HuH-7.5 (cell line): ENCODE measurements at regions not wholly inside any gene's neighbourhood (a gene's known extent, or its start where the extent isn't known, plus 50 kb on each side); places are given as distances from the start of the nearest gene placed in this dataset.
"Not testable (repeated sequence)": the region's sequence is repeated elsewhere in the genome, so short reads cannot be mapped to it uniquely, and the experiment has no call there.

ENCODE experiments used
- DNase-seq: peaks from one replicate; pipeline ENCODE4 v3.0.0; 2011; ENCODE audit warnings: low spot score

DNA sequence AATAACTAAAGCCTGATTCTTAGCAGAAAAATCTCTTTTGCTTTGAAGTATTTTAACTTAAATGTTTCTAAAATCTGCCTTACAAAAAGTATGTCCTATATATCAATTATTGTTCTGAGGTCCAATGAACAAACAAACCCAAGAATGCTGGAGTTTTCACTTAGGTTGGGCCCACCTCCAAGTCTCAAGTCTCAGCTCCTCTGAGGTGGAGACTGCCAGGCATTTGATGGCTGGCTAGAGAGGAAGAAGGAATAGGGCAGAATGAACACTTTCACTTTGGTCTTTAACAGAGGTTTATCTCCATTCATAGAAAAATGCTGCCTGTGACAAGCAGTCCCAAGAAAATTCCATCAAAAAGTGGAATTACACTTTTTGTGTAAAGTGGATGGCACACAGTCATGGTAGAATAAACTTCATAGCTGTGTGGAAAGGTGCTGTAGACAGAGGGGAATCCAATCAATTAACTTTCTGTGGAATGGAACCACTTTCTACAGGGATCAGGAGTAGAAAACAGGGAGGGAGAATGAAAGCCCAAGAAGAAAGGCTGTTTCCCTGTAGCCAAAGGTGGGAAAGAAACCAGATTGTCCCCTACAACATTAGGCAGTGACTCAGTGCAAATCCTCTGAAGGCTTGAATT lies 349.4 kb upstream of the RUNX1 start:
- DNase-seq, result no peak

DNA sequence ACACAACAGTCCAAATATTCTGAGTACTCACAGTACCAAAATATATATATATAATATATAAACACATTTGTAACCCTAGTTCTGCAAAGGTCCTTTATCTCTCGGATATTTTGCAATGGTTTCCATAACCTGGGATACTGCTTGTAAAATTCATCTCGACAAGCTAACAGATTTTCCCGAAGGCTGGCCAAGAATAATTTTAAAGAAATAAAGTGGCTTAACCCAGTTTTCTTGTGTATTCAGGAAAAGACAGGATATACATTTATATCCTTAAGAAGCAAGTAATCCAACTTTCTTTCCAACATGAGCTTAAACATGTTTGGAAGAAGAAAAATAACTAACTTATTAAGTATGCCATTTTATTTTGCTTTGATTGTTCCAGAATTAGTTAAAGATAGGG lies 348.7 kb upstream of the RUNX1 start:
- DNase-seq, result no peak

DNA sequence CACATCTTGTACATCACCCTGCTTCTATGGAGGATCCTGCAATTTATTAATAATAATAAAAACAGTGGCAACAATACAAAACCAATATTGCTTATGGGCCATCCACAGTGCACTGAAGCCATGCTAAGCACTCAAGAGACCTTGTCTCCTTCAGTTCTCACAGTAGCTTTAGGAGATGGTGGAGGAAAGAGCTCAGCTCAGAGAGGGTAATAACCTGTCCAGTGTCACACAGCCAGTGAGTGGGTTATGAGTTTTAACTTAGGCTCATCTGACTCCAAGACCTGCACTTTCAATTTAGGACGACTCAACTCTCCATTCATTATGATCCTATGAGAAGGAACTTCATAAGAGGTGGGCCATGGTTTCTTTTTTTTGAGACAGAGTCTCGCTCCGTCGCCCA lies 347.6 kb upstream of the RUNX1 start:
- no peak for DNase-seq

DNA sequence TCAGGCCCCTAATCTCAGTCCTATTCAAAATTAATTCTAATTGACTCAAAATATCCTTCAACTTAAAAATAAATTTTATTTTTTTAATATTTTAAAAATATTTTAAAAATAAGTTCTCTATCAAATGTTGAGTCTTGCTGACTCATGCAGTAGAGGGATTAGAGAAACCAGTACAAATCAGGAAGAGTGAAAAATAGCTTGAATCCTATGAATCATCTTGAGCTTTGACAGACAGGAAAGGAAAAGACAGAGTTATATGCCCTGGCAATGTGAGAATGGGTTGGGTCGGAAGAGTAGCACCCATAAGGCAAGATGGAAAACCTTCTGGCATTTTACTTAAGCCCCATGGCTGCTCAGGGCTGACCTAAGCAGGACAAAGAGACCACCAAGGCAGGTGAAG lies 346.6 kb upstream of the RUNX1 start:
- no peak for DNase-seq

DNA sequence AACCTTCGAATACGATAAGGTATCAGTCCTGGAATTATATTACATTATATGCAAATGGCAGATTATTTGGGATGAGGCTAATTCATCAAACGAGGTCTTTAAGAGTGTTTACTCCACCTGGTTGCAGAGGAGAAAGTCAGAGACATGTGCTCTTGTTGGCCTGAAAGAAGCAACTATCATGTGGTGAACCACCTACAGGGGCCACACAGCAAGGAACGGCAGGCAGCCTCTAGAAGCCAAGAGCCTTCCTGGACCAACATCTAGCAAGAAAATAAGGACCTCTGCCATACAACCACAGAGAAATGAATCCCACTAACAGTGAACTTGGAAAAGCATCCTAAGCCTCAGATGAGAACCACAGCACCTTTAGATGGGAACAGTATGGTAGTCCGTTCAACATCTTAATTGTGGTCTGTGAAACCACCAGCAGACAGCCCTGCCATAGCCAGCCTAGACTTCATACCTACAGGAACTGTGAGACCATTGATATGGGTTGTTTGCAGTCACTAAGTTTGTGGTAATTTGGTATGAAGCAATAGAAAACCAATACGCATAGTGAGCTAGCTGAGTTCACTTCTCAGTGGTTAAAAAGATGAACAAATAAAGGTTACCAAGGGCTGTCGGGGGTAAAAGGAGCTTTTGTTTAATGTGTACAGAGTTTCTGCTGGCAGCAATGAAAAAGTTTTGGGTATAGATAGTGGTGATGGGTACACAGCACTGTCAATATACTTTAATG lies 345.7 kb upstream of the RUNX1 start:
- DNase-seq, result no peak

DNA sequence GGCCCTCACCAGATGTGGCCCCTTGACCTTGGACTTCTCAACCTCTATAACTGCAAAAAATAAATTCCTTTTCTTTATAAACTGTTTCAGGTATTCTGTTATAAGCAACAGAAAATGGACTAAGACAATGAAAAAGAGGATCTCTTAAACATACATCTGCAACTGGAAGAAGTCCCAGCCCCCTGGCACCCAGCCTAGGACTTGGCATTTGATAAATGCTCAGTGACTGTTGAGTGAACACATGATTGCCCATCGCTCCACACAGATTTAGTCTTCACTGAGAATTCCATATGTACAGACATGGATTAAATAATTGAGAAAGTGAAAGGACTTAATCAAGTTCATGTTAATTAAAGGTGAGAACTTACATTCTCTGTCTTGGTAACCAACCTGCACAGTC lies 344.9 kb upstream of the RUNX1 start:
- no peak for DNase-seq

DNA sequence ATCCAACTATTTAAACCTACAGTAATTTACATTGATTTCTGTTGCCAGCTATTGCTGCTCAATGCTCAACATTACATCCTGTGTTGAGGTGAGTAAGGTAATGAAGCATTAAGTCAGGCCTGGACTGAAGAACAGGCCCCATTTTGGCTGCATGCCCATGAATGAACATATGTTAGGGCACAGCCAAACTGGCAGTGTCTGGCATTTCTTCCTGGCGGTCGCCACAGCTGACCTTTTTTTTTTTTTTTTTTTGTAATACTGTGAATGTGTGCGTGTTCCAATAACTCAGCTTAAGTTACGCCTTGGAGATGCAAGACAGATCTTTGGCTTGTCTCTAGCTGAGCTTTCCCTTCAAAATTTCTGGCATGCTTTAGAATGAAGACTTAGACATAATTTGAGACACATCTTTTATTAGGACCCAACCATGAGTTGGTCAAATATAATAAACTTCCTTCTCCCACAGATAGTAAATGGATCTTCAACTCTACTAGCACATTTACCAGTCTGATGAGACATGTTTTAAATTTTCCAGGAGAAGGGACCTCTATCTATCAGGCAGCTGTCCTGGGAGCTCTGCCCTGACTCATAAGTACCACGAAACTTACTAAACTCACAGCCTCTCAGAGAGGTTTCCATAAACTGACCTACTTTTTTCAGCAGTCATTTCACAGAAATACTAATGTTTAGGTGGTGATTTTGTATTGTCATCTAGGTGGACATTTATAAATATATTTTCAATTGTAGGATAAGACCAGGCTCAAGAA lies 341.1 kb upstream of the RUNX1 start:
- no peak for DNase-seq

DNA sequence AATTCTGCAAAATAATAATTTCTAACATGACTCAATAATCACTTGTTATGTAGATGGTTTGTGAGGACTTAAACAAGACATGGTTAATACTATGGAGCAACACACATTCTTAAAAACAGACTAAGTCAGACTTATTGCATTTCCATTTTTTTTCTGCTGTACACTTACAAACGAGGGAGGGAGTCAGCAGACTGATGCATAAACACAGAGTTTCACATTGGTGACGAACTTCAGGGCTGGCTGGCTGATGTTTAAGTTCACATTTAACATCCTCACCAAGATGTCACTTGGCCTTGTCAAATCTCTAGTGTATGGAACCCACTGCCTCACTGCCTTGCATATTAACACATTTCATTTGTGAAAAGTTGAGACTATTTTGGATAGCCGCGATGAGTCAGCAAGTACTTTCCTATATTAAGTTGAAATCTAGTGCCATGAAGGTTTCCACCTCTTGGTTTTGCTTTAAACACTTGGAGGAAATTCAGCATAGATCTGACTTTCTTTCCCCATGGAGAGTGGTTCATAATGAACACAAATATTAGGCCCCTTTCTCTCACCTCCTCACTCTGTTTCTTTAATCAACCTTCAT lies 337.5 kb upstream of the RUNX1 start:
- no peak for DNase-seq

DNA sequence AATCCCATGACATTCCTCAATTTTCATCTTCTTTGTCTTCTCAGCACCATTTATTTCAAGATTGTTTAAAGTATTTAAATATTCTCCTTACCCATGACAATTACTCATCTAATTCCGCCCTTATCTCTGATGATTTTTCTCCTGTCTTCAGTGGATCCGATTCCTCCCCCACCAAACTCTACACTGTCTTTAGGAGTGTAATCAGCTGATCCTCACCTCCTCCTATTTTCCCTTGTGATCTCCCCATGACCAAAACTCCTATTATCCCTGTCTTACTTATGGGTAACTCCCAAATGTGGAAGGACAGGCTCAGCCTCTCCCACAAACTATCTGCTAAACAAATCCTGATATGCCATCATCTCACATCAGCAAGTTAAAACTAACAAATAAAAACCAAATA lies 335.3 kb upstream of the RUNX1 start:
- DNase-seq, result no peak

DNA sequence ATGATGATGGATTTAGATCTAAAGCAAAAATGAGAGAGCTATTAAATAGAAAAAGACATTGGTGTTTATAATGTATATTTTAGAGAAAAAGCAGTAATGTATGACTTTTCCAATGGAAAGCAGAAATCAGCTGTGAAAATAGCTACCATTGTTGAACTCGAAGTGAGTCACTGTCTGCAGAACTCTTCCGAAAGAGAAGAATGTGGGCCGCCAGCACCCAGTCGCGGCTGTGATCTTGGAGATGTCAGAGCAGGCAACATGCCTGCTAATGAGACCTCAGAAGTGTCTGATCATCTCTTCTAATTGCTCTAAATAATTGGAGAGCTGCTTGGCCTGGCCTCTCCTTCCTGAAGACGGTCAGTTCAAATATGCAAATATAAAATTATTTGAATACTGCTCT lies 333.6 kb upstream of the RUNX1 start:
- DNase-seq, result no peak

DNA sequence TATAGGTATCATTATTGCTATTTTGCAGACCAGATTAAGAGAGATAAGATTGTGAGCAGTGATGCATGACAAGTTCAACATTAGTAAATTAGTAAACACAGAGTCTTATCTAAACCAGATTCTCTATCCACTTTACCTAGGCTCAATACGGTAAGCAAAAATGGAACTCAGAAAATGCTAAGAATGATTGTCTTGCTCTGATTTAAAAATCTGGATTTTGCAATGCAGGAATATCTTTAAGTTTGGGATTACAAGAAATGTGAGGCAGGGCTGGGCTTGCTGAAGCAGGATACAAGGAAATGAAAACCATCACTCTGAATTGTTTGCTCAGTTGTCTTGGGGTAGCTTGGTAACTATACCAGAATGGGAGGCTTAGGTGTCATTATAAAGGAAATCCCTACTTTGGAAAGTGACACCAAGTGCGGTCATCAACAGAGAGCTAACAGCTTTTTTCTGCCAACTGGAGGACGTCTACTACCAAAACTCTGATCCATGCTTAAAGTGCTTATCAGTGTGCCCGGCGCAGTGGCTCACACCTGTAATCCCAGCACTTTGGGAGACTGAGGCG lies 332.7 kb upstream of the RUNX1 start:
- no peak for DNase-seq

DNA sequence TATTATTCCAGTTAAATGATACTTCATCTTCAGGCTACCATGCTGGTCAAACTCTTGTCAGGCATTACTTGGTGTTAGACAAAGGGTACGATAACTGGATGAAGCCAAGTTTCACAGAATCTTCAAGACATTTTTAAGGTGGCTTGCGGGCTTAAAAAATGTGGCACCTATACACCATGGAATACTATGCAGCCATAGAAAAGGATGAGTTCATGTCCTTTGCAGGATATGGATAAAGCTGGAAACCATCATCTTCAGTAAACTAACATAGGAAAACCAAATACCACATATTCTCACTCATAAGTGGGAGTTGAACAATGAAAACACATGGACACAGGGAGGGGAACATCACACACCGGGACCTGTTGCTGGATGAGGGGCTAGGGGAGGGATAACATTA lies 331.2 kb upstream of the RUNX1 start:
- DNase-seq, result not testable (repeated sequence)

DNA sequence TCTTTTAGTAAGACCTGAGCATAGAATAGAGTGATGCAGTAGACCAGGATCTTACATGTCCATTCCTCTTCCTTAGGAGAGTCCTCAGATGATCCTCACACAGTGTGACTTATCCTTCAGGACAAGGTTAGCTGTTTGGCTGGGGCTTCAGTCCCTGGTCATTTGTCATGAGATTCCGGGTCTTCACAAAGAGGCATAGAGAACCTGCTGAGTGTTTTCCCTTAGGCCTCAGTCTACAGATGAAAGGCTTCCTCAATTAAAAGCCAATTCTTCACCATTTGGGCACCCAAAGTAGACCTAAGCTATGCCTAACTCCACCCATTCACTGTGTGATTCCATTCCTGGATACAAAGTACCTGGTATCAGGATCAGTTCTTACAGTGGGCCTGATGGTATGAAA lies 329.8 kb upstream of the RUNX1 start:
- no peak for DNase-seq

DNA sequence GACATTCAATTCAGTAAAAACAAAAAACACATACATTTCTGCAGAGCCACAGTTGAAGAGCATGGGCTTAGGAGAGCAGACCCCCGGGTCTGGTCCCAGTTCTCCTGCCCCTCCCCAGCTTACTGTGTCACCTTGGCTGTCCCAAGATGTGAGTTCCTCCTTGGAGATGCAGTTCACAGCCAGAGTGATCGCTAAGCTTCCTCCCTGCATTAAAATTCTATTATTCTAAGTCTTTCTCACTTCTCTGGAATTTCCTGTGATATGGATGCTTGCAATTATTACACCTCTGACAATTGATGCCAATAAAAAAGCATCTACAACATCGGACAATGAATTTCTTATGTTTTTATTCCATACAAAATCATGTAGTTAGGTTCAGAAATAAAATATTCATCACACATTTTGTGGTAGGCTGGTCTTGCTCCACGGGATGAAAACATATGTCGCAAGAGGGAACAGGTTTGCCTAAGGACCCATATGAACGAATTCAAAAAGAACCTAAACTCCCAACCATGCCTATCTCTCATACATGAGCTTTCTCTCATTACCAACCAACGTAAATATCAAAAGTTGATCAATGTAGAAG lies 328.5 kb upstream of the RUNX1 start:
- DNase-seq, result no peak

DNA sequence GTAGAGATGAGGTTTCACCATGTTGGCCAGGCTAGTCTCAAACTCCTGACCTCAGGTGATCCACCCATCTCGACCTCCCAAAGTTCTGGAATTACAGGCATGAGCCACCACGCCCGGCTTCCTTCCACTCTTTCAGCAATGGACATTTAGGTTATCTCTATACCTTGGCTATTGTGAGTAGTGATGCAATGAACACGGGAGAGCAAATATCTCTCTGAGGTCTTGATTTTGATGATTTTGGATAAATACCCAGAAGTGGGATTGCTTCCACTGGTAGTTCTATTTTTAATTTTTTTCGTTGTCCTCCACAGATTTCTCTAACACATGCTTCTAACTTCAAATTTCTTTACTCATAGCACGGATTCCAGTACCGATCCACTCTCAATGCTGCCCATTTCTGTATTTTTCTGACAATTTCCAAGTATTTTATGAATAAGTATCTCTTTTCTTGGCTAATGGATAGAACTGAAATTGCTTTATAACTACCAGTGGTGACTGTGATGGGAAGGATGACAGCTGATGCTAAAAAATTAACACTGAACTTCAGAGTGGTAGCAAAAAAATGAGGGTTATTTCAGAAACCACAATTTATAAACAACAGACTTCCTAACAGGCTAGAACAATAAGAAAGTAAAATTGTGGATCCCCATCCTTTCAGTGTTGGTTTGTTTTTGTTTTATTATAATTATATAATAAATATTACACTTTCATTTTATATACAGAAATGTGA lies 327.5 kb upstream of the RUNX1 start:
- no peak for DNase-seq

DNA sequence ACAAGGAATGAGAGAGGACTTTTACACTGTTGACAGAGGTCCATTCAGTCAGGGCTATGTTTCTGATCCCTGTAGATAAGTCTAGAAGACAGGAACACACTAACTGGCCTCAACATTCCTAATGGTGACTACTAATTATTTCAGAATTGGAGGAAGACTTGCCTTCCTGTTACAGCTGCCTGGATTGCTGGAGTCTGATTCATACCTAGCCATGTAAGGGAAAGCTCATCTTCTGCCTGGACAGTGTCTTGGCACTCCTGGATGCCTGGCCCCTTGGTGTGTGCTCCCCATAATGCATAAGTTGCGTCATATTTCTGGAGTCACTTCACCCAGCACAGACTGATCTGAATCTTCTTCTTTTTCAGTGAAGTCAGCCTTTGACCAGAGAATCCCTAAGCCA lies 326.0 kb upstream of the RUNX1 start:
- DNase-seq, result no peak

DNA sequence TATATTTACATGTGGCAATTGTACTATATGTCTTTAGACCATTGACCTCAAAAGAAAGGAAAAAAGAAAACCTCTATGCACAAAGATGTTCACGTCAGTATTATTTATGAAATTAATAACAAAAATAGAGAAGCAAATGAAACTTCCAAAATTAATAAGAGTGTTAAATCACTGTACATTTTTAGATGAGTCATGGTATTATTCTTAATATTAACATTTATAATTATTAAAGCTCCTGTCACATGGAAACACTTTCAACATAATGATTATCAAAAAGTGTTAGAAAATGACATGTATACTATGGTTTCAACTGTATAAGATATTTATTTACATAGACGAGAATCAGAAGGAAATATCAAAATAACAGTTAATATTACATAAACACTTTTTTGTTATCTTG lies 324.9 kb upstream of the RUNX1 start:
- DNase-seq, result no peak

DNA sequence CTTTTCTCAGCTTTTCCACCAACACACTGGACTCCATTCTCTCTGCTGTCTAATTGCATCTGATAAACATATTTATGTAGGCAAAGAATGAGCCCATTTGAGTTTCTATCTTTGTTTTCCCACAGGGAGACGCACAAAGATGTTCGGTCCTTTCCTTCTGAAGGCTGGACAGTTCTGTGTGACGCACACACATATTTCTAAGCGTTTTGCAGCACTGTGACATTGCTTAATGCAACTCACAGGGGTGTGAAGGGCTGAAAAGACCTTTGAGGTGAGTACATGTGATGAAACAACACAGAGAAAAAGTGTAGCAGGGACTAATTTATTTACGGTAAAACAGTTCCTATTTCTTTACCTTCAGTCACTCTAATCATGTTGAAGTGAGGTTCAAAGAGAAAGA lies 323.1 kb upstream of the RUNX1 start:
- no peak for DNase-seq

DNA sequence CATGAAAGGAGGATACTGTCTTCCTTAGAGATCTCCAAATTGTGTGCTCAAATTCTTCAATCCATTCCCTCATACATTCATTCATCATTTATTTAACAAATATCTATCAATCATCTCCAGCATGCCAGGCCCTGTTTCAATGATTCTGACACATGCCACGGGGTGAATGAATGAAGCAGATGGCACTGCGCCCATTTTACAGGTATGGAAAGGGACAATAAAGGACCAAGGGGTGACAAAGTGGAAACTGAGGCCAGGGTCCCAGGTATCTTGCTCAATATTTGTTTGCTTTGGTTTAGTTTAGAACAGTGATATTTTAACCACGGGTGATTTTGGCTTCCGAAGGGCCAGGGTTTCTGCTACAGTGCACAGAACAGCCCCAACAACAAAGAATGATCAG lies 321.6 kb upstream of the RUNX1 start:
- no peak for DNase-seq

DNA sequence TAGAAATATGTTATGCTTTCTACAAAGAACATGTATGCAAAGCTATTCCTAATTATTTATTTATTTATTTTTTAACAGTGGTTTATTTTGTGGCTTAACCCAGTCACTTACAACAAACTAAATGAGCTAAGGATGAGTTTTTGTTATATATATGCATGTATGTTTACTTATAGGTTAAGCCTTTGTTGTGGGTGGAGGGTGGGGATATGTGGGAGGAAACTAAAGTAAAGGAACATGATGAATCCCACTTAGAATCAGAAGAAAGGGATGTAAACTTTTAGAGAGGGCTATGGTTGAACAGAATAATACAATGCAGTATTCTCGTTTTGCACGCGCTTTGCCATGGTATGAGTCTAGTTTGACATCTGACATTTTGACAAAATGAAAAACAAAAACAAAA lies 321.0 kb upstream of the RUNX1 start:
- no peak for DNase-seq

DNA sequence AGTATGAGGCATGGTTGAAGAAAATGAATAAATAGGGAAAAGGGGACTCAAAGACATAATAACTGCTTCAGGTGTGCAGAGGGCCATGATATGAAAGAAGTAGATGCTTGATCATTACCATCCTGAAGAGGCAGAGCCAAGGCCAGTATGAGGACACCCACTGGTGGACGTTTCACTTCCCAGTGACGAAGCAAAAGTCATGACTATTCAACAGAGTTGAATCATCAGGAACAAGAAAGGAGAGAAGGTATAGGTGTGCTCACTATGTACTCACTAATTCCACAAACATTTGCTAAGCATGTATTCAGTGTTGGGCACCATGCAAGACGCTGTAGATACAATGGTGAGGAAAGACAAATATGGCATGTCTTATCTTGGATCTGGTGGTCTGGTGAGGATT lies 319.2 kb upstream of the RUNX1 start:
- no peak for DNase-seq

DNA sequence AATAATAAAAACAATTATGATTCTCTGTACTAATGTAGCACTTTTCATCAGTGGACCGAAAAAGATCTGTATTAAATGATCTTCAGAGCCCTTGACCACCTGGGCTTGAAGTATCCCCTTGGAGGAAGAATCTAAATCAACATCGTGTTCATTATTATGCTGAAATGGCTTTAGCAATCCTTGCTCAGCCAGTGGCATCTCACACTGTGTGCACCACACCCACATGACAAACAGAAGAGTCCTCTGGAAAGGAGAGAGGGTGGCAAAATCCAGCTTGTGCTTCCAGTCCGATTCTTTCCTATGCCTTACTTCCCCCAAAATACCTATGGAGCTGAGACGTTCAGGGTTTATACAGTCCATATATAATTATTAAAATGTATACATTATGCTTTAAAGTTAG lies 318.5 kb upstream of the RUNX1 start:
- no peak for DNase-seq
